ENCODE measurements at regions not wholly inside any gene's neighbourhood (a gene's known extent, or its start where the extent isn't known, plus 50 kb on each side); places are given as distances from the start of the nearest gene placed in this dataset.

DNA sequence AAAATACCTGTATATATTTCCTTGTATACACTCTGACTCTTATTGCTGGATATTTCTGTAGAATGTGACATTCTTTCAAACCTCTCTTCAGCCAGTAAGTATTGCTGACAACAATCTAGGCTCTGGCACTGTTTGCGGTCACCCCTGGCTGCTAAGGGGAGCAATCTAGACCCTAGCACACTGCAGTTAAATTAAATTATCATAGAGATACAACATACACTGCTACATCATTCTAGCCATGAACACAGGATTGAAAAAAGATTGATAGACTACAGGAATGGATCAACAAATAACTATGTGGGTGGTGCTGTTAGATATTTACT is 108.7 kb upstream of the MEIS2 start:
- Mint-ChIP-seq H3K27ac (no peak overlapping the region), H3K9me3 (peaks cover 0 to 11% (median 5%) of the 10 kb centered on the region in 5 donors), H3K36me3 (no peaks in the 10 kb centered on the region), H3K27me3 (peaks cover 0 to 3% of the 10 kb centered on the region in 2 donors), H3K4me1 (no peaks in the 10 kb centered on the region), H3K4me3 (no peak overlapping the region)
- Histone ChIP-seq H3K36me3 (ENCODE audit: insufficient read depth, low read length) (no peaks in the 10 kb centered on the region), H3K27me3 (ENCODE audit: insufficient read depth, low read length, poor library complexity, severe bottlenecking) (no peaks in the 10 kb centered on the region), H3K27ac (ENCODE audit: low read depth, low read length) (no peak overlapping the region), H3K9me3 (ENCODE audit: low read length) (no peaks in the 10 kb centered on the region), H3K4me1 (ENCODE audit: insufficient read depth, low read length) (no peaks in the 10 kb centered on the region), H3K4me3 (ENCODE audit: low read length) (no peak overlapping the region)
- no peak for DNase-seq
- CTCF ChIA-PET, result no interaction called here
- POLR2A ChIA-PET, result no interaction called here

- Mint-ChIP-seq H3K27me3 (peaks cover 0 to 2% of the 10 kb centered on the region in 2 donors), H3K9me3 (peaks cover 0 to 13% (median 3%) of the 10 kb centered on the region in 5 donors), H3K36me3 (no peaks in the 10 kb centered on the region), H3K4me3 (no peak overlapping the region), H3K27ac (no peak overlapping the region), H3K4me1 (no peaks in the 10 kb centered on the region)
- ChIA-PET CTCF (no interaction called here), POLR2A (no interaction called here)
- H3K27me3 ChIP-seq (ENCODE audit: insufficient read depth, low read length, poor library complexity, severe bottlenecking), result no peaks in the 10 kb centered on the region
- H3K4me1 ChIP-seq (ENCODE audit: insufficient read depth, low read length), result no peaks in the 10 kb centered on the region
- DNase-seq, result no peak
- no peaks in the 10 kb centered on the region for H3K36me3 ChIP-seq (ENCODE audit: insufficient read depth, low read length)
- no peak overlapping the region for H3K4me3 ChIP-seq (ENCODE audit: low read length)
- H3K9me3 ChIP-seq (ENCODE audit: low read length), result no peaks in the 10 kb centered on the region
- H3K27ac ChIP-seq (ENCODE audit: low read depth, low read length), result no peak overlapping the region
Observed at GRCh38 chr15:37217567-37217966, 117.2 kb upstream of the MEIS2 start.

- Mint-ChIP-seq H3K4me3 (no peak overlapping the region), H3K4me1 (no peaks in the 10 kb centered on the region), H3K27ac (no peak overlapping the region), H3K27me3 (no peaks in the 10 kb centered on the region), H3K36me3 (no peaks in the 10 kb centered on the region), H3K9me3 (peaks cover 0 to 7% (median 2%) of the 10 kb centered on the region in 5 donors)
- no peak for DNase-seq
- Histone ChIP-seq H3K36me3 (ENCODE audit: insufficient read depth, low read length) (no peaks in the 10 kb centered on the region), H3K4me3 (ENCODE audit: low read length) (no peak overlapping the region), H3K27me3 (ENCODE audit: insufficient read depth, low read length, poor library complexity, severe bottlenecking) (no peaks in the 10 kb centered on the region), H3K9me3 (ENCODE audit: low read length) (no peaks in the 10 kb centered on the region), H3K27ac (ENCODE audit: low read depth, low read length) (no peak overlapping the region), H3K4me1 (ENCODE audit: insufficient read depth, low read length) (no peaks in the 10 kb centered on the region)
- ChIA-PET POLR2A (no interaction called here), CTCF (no interaction called here)
Observed at GRCh38 chr15:37218351-37218916, 118.1 kb upstream of the MEIS2 start.

DNA sequence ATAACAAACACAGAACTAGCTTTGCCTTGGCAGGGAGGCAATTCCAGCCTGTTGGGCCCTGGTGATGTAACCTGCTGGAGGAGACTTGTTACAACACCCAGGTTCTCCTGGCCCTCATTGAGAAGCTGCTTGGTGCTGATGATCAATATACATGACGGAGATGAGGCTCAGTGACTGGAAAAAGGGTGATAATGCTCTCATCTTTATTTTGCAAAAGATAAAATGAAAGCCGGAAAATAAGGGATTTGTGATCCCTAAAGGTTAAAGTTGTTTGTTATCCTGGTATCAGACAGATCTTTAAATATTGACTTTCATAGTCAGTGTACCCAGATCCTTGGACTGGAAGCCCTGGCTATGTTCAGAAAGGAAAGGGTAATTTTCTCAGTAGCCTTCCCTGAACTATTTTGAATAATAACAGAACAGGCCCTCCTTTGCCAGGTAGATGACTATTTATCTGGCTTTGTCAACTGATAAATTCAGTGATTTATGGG is 118.9 kb upstream of the MEIS2 start:
- Histone ChIP-seq H3K36me3 (ENCODE audit: insufficient read depth, low read length) (no peaks in the 10 kb centered on the region), H3K9me3 (ENCODE audit: low read length) (no peaks in the 10 kb centered on the region), H3K4me1 (ENCODE audit: insufficient read depth, low read length) (no peaks in the 10 kb centered on the region), H3K4me3 (ENCODE audit: low read length) (no peak overlapping the region), H3K27ac (ENCODE audit: low read depth, low read length) (no peak overlapping the region), H3K27me3 (ENCODE audit: insufficient read depth, low read length, poor library complexity, severe bottlenecking) (no peaks in the 10 kb centered on the region)
- Mint-ChIP-seq H3K4me3 (no peak overlapping the region), H3K36me3 (no peaks in the 10 kb centered on the region), H3K27me3 (no peaks in the 10 kb centered on the region), H3K27ac (no peak overlapping the region), H3K9me3 (peaks cover 0 to 3% (median 2%) of the 10 kb centered on the region in 5 donors), H3K4me1 (no peaks in the 10 kb centered on the region)
- POLR2A ChIA-PET, result no interaction called here
- no peak for DNase-seq
- CTCF ChIA-PET, result no interaction called here

- H3K4me3 Mint-ChIP-seq, result no peak overlapping the region
Observed at GRCh38 chr15:37220949-37221670, 120.8 kb upstream of the MEIS2 start.

GRCh38 chr15:37221671-37222145 is 121.4 kb upstream of the MEIS2 start:
- no peaks in the 10 kb centered on the region for H3K36me3 Mint-ChIP-seq
- H3K4me3 Mint-ChIP-seq, result no peak overlapping the region
- no peak overlapping the region for H3K27ac ChIP-seq (ENCODE audit: low read depth, low read length)
- POLR2A ChIA-PET, result no interaction called here
- H3K36me3 ChIP-seq (ENCODE audit: insufficient read depth, low read length), result no peaks in the 10 kb centered on the region
- DNase-seq, result no peak
- H3K9me3 ChIP-seq (ENCODE audit: low read length), result no peaks in the 10 kb centered on the region
- no peak overlapping the region for H3K27ac Mint-ChIP-seq
- no peak overlapping the region for H3K4me3 ChIP-seq (ENCODE audit: low read length)
- H3K4me1 Mint-ChIP-seq, result no peaks in the 10 kb centered on the region
- H3K27me3 ChIP-seq (ENCODE audit: insufficient read depth, low read length, poor library complexity, severe bottlenecking), result no peaks in the 10 kb centered on the region
- CTCF ChIA-PET, result no interaction called here
- peaks cover 0 to 3% (median 0%) of the 10 kb centered on the region in 5 donors for H3K9me3 Mint-ChIP-seq
- H3K4me1 ChIP-seq (ENCODE audit: insufficient read depth, low read length), result no peaks in the 10 kb centered on the region
- no peaks in the 10 kb centered on the region for H3K27me3 Mint-ChIP-seq

More at GRCh38 chr15:37220949-37221670, 120.8 kb upstream of the MEIS2 start:
- no peaks in the 10 kb centered on the region for H3K27me3 Mint-ChIP-seq
- Histone ChIP-seq H3K27ac (ENCODE audit: low read depth, low read length) (no peak overlapping the region), H3K4me3 (ENCODE audit: low read length) (no peak overlapping the region), H3K4me1 (ENCODE audit: insufficient read depth, low read length) (no peaks in the 10 kb centered on the region), H3K36me3 (ENCODE audit: insufficient read depth, low read length) (no peaks in the 10 kb centered on the region), H3K9me3 (ENCODE audit: low read length) (no peaks in the 10 kb centered on the region), H3K27me3 (ENCODE audit: insufficient read depth, low read length, poor library complexity, severe bottlenecking) (no peaks in the 10 kb centered on the region)
- no peak for DNase-seq
- peaks cover 0 to 3% (median 0%) of the 10 kb centered on the region in 5 donors for H3K9me3 Mint-ChIP-seq
- POLR2A ChIA-PET, result no interaction called here
- H3K4me1 Mint-ChIP-seq, result no peaks in the 10 kb centered on the region
- H3K27ac Mint-ChIP-seq, result no peak overlapping the region
- CTCF ChIA-PET, result no interaction called here
- H3K36me3 Mint-ChIP-seq, result no peaks in the 10 kb centered on the region

- Mint-ChIP-seq H3K27ac (no peak overlapping the region), H3K27me3 (no peaks in the 10 kb centered on the region), H3K36me3 (no peaks in the 10 kb centered on the region), H3K4me1 (no peaks in the 10 kb centered on the region), H3K9me3 (peaks cover 0 to 3% (median 2%) of the 10 kb centered on the region in 5 donors), H3K4me3 (no peak overlapping the region)
- Histone ChIP-seq H3K27me3 (ENCODE audit: insufficient read depth, low read length, poor library complexity, severe bottlenecking) (no peaks in the 10 kb centered on the region), H3K27ac (ENCODE audit: low read depth, low read length) (no peak overlapping the region), H3K36me3 (ENCODE audit: insufficient read depth, low read length) (no peaks in the 10 kb centered on the region), H3K4me1 (ENCODE audit: insufficient read depth, low read length) (no peaks in the 10 kb centered on the region), H3K9me3 (ENCODE audit: low read length) (no peaks in the 10 kb centered on the region), H3K4me3 (ENCODE audit: low read length) (no peak overlapping the region)
- CTCF ChIA-PET, result no interaction called here
- DNase-seq, result no peak
- POLR2A ChIA-PET, result no interaction called here
Observed at GRCh38 chr15:37223089-37223488, 122.7 kb upstream of the MEIS2 start.

DNA sequence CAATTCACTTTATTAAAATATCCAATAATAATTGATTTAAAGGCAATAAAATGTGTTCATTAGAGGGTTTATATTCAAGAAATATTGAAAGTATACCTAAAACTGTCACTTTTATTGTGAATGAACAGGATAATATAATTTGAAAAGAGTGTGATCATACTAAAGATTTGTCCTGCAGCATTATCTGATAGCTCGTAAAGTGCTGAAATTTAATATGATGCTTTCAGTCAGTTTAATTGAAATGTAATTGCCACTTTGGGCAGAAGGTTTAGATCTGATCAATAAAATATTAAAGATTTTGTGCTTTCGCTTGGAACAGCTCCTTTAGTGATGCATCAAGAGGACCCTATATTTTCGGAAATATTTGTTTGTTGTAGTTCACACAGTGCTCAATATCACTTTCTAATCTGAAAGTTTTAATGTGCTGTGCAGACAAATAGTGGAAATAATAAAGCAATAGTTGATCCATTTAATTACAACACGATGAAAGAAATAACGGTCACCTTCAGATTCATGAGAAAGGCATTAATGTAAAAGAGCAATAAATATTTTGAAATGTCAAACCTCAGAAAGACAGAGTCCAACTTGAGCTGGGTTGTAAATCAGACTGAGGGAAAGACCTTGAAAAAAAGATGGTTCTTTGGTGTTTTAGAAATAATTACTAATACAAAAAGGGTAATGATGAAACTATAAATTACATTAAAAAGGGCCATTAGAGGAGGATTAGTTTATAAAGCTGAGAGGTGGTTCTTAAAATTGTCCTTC is 129.7 kb upstream of the MEIS2 start:
- Mint-ChIP-seq H3K4me1 (no peaks in the 10 kb centered on the region), H3K27me3 (peaks cover 0 to 3% of the 10 kb centered on the region in 2 donors), H3K27ac (no peak overlapping the region), H3K9me3 (peaks cover 0 to 6% (median 2%) of the 10 kb centered on the region in 5 donors), H3K4me3 (no peak overlapping the region), H3K36me3 (no peaks in the 10 kb centered on the region)
- Histone ChIP-seq H3K4me1 (ENCODE audit: insufficient read depth, low read length) (no peaks in the 10 kb centered on the region), H3K9me3 (ENCODE audit: low read length) (no peaks in the 10 kb centered on the region), H3K27ac (ENCODE audit: low read depth, low read length) (no peak overlapping the region), H3K36me3 (ENCODE audit: insufficient read depth, low read length) (no peaks in the 10 kb centered on the region), H3K27me3 (ENCODE audit: insufficient read depth, low read length, poor library complexity, severe bottlenecking) (no peaks in the 10 kb centered on the region), H3K4me3 (ENCODE audit: low read length) (no peak overlapping the region)
- DNase-seq, result no peak
- ChIA-PET POLR2A (no interaction called here), CTCF (no interaction called here)

Data from CD8-positive, alpha-beta memory T cell (primary cell).